Transverse colon (tissue), 4 donors: ENCODE measurements at regions not wholly inside any gene's neighbourhood (a gene's known extent, or its start where the extent isn't known, plus 50 kb on each side); places are given as distances from the start of the nearest gene placed in this dataset.

ENCODE experiments used
- DNase-seq: peaks from one replicate; pipeline ENCODE4 v3.0.0-alpha.2; 2019
- H3K27ac ChIP-seq, 4 donors: fragments of 200-600 bp; sonication (generic); 2 replicates each; pipeline ENCODE4 v1.5.1; 2016 to 2018; ENCODE audit warnings: inconsistent platforms in 4 of 4
- H3K27me3 ChIP-seq: fragments of 200-600 bp; sonication (generic); 2 replicates; pipeline ENCODE4 v1.5.1; 2017; ENCODE audit warnings: inconsistent platforms
- H3K36me3 ChIP-seq, 4 donors: fragments of 200-600 bp; sonication (generic); 2 replicates each; pipeline ENCODE4 v1.5.1; 2017 to 2019; ENCODE audit warnings: inconsistent platforms in 4 of 4
- H3K4me1 ChIP-seq, 4 donors: fragments of 200-600 bp; sonication (generic); 2 replicates each; pipeline ENCODE4 v1.5.1; 2017 to 2020; ENCODE audit warnings: inconsistent platforms in 4 of 4
- H3K4me3 ChIP-seq, 4 donors: fragments of 200-600 bp; sonication (generic); 1 replicate in 1 of 4; 2 replicates in 3 of 4; pipeline versions ENCODE4 v1.5.1 to v1.6.1; 2017 to 2019; ENCODE audit warnings: inconsistent platforms in 4 of 4
- H3K9me3 ChIP-seq, 2 donors: fragments of 200-600 bp; sonication (generic); 2 replicates each; pipeline ENCODE4 v1.5.1; 2017 to 2019; ENCODE audit warnings: inconsistent platforms in 2 of 2
- CTCF ChIP-seq, 5 experiments: fragments of 200-600 bp in 3 of 5; fragments of 450-650 bp in 2 of 5; sonication (generic) in 3 of 5; IDR thresholded peaks; 1 replicate in 2 of 5; 2 replicates in 3 of 5; pipeline ENCODE4 v1.5.1; 2016 to 2017; ENCODE audit warnings: antibody characterized with exemption in 5 of 5, inconsistent platforms in 3 of 5, mild to moderate bottlenecking in 2 of 5, moderate library complexity in 1 of 5
- EP300 ChIP-seq: sonication (generic); formaldehyde crosslinking; IDR thresholded peaks from one replicate; pipeline ENCODE4 v1.6.1; 2017; ENCODE audit warnings: antibody characterized with exemption, low read depth
- POLR2A ChIP-seq: fragments of 450-650 bp; IDR thresholded peaks from one replicate; pipeline ENCODE4 v1.6.1; 2016; ENCODE audit warnings: antibody characterized with exemption, mild to moderate bottlenecking, moderate library complexity
- POLR2AphosphoS5 ChIP-seq, 3 donors: sonication (generic); formaldehyde crosslinking; IDR thresholded peaks; one replicate each; pipeline ENCODE4 v1.6.1; 2016; ENCODE audit warnings: antibody characterized with exemption in 3 of 3
- WGBS, 2 donors: methylation state at CpG; one replicate each; pipeline ENCODE4 v1.1.5; 2018; ENCODE audit warnings: low coverage in 1 of 2; 5-methylcytosine and 5-hydroxymethylcytosine counted together
- in situ Hi-C, 4 donors: fragments of 200-750 bp; cut with MboI; loops; one replicate each; pipeline versions ENCODE4 v1.15.0 to v1.15.1; 2017; ENCODE audit warnings: low sequenced_read_pairs in 3 of 4, low pct_ligation_motif_present in 1 of 4, low pct_unique_long_range_greater_than_20kb in 1 of 4
- intact Hi-C: fragments of 100-400 bp; cut with DNase I; formaldehyde crosslinking; loops from one replicate; pipeline ENCODE4 v1.15.1; 2023; ENCODE audit warnings: low total_unique reads

DNA sequence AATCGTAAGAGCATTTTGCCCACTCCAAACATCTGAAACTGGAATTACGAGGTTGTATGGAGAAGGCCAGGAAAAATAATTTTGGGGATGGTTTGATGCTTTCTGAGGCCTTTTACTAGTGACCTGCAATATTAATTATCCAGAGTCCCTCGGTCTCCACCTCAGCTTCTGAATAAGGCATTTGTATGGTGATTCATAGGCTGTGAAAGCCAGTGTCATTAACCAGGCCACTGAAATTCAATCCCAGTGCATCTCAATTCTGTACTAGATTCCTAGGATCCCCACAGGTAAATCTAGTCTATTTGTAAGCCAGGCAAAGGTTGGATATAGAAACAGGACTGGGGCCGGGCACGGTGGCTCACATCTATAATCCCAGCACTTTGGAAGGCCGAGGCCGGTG is 135.4 kb upstream of the RBPJ start:
- no peaks in the 10 kb centered on the region for H3K27me3 ChIP-seq
- H3K36me3 ChIP-seq = no peaks in the 10 kb centered on the region
- H3K4me1 ChIP-seq = no peaks in the 10 kb centered on the region
- no peak for TF ChIP-seq EP300
- no peak for TF ChIP-seq CTCF (IDR thresholded peaks at IDR 0.05)
- no peak for TF ChIP-seq POLR2AphosphoS5 (IDR thresholded peaks at IDR 0.05)
- TF ChIP-seq POLR2A = no peak
- H3K27ac ChIP-seq = no peak overlapping the region
- in situ Hi-C loops = no loop called here
- 93 to 94% methylated on average over 2 to 7 of the region's 7 CpGs for WGBS, 2 donors
- H3K9me3 ChIP-seq = no peaks in the 10 kb centered on the region
- intact Hi-C loops = no loop called here
- DNase-seq = no peak
- no peak overlapping the region for H3K4me3 ChIP-seq

GRCh38 chr4:26191353-26191752 is 129.5 kb upstream of the RBPJ start:
- intact Hi-C loops = no loop called here

GRCh38 chr4:26192899-26193869 is 127.6 kb upstream of the RBPJ start:
- Histone ChIP-seq H3K27ac (no peak overlapping the region), H3K36me3 (no peaks in the 10 kb centered on the region), H3K9me3 (no peaks in the 10 kb centered on the region), H3K27me3 (no peaks in the 10 kb centered on the region), H3K4me1 (peaks cover 0 to 3% (median 0%) of the 10 kb centered on the region in 4 donors), H3K4me3 (no peak overlapping the region)
- in situ Hi-C loops (no loop called here), intact Hi-C loops (no loop called here)
- 69 to 70% methylated on average over 7 to 9 of the region's 9 CpGs for WGBS, 2 donors
- DNase-seq = no peak
- TF ChIP-seq POLR2AphosphoS5 (IDR thresholded peaks at IDR 0.05) (no peak), EP300 (no peak), CTCF (IDR thresholded peaks at IDR 0.05) (no peak), POLR2A (no peak)

More at GRCh38 chr4:26191353-26191752, 129.5 kb upstream of the RBPJ start:
- no peak for DNase-seq
- no peak overlapping the region for H3K4me3 ChIP-seq
- H3K4me1 ChIP-seq = no peaks in the 10 kb centered on the region
- no peaks in the 10 kb centered on the region for H3K27me3 ChIP-seq
- H3K36me3 ChIP-seq = no peaks in the 10 kb centered on the region
- 32 to 37% methylated on average over 2 of the region's 2 CpGs for WGBS, 2 donors
- H3K27ac ChIP-seq = no peak overlapping the region
- TF ChIP-seq CTCF (IDR thresholded peaks at IDR 0.05) (no peak), POLR2A (no peak), EP300 (no peak), POLR2AphosphoS5 (IDR thresholded peaks at IDR 0.05) (no peak)
- H3K9me3 ChIP-seq = no peaks in the 10 kb centered on the region
- in situ Hi-C loops = no loop called here

GRCh38 chr4:26194764-26195163 is 126.0 kb upstream of the RBPJ start:
- 72 to 92% methylated on average over 2 to 3 of the region's 3 CpGs for WGBS, 2 donors
- Histone ChIP-seq H3K9me3 (no peaks in the 10 kb centered on the region), H3K27me3 (no peaks in the 10 kb centered on the region), H3K4me3 (no peak overlapping the region), H3K36me3 (no peaks in the 10 kb centered on the region), H3K4me1 (peaks cover 0 to 3% (median 0%) of the 10 kb centered on the region in 4 donors), H3K27ac (no peak overlapping the region)
- TF ChIP-seq CTCF (IDR thresholded peaks at IDR 0.05) (no peak), EP300 (no peak), POLR2AphosphoS5 (IDR thresholded peaks at IDR 0.05) (no peak), POLR2A (no peak)
- DNase-seq = no peak
- intact Hi-C loops = no loop called here
- in situ Hi-C loops = no loop called here
